NCI-H524 treated with DMSO at 0.1 percent for 48 hours (cell line): ENCODE measurements at regions not wholly inside any gene's neighbourhood (a gene's known extent, or its start where the extent isn't known, plus 50 kb on each side); places are given as distances from the start of the nearest gene placed in this dataset.

Source experiments
- DNase-seq: peaks from one replicate; lab custom pipeline; 2025; lab: John Stamatoyannopoulos, UW

DNA sequence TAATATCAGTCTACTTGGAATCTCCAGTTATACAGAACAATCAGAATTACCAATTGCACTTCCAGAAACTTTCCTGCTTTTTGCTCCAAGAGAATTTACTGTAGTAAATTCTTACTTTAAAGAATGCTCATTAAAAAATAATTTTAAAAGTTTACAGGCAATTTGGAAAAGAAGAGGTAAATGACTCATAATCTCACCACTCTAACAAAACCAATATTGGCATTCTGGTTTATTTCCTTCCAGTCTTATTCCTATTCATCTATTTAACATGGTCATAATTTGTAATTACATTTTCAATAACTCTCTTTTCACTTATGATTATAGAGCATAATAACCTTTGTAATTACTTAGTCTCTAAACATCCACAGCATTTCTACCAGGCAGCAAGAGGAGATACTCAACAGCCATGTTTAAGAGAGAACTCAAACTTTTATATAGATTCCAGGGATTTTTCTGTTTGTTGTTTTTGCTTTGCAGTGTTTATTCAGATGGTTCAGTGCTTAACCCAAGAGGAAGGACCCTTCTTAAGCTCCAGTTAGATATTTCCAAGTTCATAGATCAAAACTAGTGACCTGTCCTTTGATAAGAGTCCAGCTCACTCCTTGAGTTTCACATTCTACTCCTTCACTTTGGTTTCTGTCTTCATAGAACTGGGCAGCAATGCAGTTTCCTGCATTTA is 464.7 kb downstream of the TXNL1 start:
- no peak for DNase-seq

DNA sequence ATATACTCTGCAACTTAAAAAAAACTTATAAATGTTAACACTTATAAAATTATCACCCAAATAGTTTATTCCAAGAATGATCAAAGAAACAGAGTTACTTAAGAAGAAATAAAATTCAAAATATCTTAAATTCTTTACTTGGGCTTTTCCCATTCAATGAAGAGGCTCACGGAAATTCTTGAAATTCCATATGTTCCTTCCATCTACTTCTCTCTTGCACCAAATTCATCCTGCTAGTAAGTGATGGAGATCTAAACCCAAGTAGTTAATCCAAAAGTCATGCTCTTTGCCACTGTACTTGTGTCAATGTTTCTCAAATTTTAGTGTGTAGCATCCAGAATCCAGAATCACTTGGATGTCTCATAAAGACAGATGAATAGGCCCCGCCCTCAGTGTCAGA is 465.9 kb downstream of the TXNL1 start:
- DNase-seq, result no peak

DNA sequence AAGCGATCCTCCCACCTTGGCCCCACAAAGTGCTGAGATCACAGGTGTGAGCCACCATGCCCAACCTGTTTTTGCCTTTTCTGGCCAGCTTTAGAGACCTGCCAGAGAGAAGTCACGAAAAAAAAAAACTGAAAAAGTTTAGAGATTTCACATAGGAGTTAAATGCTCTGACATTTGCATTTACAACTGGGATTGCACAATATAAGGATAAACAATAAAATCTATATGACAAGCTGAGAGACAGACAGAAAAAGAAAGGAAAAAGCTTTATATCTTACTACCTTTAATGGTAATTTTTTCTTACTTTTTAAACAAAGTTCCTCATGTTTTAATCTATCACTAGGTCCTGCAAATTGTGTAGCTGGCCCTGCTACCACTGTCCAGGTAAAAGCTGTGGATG is 466.5 kb downstream of the TXNL1 start:
- no peak for DNase-seq

DNA sequence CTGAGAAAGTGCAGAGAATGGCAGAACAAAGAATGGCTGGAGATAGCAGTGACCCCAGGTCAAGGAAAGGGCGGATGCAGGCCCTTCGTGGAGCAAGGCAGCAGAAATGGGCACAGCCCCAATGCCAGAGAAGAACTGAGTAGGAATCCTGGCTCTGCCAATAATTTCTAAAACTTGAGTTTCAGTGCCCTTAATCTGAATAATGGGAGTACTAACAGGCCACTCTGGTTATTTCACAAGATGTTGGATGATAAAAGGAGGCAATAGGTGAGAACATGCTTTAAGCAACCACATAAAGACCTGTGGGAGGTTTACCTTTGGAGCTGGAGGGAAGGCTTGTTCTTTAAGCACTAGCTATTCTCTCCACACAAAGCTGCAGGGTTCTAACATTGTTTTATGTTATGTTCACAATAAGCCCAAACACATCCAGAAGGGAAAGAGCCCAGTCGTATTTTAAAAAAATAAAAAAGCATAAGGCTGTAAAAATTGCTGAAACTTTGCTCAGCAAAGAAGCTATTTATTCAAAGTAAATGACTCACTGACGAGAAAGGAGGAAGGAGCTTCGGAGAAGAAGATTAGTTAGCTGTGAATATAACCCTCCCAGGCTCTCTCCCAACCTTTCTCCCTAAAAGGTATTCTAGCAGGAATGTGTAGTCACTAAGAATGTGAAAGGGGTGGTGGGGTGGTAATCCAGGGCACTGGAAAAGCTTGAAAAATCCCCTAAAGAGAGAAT is 470.2 kb downstream of the TXNL1 start:
- no peak for DNase-seq

DNA sequence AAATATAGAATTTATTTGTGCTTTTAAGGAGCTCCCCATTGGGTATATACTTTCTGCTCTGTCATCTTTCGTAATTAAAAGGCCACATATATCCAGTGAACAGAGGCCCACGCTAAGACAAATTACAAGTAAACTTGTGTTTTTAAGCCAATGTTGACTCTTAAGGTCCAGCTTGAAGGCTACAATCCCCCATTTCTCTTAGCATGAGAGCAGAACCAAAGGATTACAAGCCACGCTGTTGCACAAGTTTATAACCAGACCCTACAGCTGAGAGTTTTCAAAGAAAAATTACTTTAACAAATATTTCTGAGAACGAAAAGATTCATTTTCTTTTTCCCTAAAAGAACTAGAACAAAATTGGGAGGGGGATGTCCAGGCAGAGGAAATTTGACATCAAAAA is 471.0 kb downstream of the TXNL1 start:
- DNase-seq, result no peak

DNA sequence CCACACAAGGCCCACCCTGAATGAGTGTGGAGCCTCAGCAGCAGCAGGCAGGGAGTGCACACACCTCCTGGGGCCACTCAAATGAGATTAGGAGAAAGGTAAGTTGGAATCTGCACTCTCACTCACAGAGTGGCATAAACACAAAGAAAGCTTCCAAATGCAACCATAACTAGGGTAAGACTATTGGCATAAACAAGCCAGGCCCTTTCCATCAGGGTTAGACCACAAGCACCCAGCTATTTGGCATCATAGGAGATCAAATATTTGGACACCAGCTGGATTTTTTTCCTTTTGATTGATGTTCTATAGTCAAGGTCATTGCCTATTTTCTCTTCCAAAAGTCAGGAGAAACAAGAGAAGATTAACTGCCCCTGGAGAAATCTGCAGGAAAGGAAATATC is 471.5 kb downstream of the TXNL1 start:
- no peak for DNase-seq

DNA sequence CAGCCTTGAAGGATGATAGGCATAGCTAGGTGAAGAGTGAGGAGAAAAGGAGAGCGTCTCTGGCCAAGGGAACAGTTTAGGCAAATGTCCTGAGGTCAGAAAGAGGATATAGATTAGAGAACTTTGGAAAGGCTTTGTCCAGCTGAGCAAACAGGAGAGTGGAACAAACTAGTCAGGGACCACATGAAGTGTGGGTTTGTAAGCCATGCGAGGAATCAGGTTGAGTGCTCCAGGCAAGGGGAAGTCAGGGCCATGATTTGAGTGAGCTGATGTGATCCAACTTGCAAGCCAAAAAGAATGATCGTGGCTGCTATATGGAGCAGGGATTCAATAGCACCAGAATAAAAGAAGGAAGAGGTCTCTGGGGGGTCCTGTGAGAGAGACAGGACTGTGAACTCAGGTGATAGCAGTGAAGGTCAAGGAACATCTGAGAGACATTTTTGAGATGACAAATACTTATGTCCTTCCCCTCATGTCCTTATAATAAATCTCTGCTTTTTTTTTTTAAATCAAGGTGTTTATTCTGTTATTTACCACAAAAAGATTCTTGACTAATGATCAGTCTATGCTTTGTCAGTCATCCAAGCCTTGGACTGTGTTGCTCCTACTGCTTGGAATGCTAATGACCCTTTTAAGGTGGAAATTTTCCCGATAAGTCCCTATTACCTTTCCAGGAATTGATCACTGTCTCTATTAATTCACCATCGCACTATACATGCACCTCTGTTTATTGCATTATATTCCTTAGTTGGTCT is 472.6 kb downstream of the TXNL1 start:
- DNase-seq, result no peak

DNA sequence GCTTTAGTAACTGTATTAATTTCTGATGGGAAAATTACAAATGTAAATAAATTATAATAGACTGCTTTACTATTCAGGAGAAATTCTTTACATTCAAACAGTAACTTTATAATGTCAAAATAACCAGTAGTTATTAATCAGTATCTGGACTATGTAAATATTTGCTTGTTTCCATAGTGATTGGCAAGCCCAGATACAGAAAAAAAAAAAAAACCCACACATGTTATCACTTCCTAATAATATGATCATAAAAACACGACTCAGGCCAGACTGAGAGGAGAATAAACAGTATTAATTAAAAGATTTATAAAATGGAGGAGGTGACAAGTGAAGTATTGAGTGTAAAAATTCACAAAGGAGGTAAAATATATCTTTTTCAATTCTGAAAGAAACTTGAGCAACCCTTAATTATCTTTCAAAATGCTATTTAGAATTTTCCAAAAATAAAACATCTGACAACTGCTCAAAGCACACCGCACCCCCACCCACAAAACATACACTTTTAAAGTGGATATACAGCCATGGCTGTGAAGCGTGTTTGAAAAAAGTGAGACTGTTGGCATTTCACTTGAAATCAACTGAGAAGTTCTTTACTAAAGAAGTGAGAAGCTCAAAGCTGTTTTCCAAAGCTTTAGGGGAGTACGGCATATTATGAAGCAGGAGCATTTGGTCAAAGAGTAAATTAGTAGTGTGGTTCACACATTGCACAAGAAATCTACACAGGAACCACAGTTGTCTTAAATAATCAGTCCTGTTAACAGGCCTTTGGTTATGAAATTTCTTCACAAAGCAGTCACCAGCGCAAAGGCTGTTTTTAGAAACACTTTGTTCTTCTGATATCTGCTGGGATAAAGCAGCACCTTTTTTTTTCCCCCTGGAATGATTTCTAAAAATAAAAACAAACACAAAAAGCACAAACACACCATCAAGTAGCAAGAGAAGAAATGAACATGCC is 475.8 kb downstream of the TXNL1 start:
- DNase-seq, result no peak

DNA sequence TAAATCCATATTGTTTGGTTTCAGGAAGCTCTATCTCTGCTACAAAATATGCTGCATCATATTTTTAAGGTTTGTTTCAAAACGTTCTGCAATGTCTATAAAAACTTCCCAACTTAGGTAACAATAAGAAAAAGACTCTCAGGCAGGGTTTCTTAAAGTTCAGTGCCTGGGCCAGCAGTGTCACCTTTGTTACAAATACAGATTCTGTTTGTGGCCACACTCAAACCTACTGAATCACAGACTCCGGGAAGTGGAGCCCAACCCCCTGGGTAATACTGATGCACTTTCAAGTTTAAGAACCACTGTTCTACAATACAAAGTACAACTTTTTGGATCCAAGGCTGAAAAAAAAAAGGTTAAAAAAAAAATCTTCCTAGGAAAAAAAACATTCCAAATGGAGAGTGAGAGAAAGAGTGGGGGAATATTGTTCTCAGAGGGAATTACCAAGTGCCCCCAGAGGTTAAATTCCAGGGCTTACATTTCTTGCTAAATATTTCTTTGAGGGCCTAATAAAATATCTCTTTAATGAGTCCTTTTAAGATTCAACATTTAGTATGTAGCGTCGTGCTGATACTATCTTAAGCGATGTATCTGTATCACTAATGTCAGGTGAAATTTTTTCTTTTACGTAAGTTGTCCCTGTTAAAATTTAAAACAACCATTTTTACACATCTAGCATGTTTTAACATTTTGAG is 476.7 kb downstream of the TXNL1 start:
- no peak for DNase-seq

DNA sequence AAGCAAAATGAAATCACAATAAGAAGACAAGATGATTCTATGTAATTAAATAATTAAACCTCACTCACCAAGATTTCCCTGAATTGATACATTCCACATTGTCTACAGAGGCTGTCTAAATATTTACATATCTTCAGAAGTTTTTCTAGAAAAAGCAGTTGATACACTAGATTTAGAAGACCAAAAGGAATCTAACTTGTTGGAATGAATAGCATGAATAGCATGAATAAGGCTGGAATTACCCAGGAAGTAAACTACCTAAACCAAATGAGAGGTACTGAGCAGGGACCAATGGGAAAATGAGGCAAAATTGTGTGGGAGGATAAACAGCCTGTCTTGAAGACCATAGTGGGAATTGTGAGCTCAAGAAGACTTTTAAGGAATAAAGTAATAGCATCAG is 479.7 kb downstream of the TXNL1 start:
- no peak for DNase-seq

DNA sequence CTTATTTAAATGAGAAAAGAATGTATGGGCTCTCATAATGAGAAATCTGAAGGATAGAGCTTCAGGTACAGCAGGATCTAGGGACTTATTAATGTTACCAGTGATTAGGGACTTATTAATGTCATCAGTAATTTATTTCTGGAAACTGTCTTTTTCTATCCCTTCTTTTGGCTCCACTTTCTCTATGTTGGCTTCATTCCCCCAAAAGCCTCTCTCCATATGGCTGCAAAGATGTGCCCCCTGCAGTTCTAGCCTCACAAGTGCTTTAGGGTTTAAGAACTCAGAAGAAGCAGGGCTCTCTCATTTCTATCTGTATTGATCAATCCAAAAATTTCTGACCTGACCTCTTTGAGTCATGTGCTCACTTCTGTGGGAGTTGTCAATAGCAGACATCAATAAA is 480.9 kb downstream of the TXNL1 start:
- DNase-seq, result no peak

DNA sequence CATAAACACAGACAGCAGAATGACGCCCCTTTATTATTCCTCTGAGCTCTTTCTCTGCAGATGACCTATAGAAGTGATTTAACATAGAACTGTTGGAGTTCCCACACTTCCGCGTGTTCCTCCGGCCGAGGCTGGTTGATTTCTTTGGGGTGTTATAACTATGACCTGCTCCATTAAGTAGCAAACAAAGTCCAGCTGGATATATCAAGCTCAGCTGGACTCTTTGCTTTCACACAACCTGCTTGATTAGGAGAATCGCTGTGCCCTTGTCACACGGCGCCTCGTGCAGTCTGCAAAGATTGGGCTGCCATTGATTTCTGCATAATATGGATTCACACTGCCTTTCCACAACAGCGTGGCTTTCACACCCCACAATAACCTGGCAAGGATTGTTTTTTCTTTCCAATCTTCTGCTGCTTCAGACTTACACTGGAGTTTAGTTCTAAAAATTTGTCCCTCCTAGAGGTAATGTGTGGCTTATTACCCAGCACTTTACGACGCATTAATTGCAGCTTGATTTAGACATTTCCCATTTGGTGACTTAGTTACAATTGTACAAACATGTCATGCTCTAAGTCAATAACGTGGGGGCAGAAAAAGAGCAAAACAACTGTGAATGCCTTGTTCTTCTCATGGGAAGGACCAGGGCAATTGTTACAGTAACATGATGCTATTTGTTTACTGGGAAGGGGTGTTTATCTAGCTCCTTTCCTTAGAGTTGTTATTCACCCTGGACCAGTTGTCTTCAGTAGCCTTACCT is 485.7 kb downstream of the TXNL1 start:
- no peak for DNase-seq

DNA sequence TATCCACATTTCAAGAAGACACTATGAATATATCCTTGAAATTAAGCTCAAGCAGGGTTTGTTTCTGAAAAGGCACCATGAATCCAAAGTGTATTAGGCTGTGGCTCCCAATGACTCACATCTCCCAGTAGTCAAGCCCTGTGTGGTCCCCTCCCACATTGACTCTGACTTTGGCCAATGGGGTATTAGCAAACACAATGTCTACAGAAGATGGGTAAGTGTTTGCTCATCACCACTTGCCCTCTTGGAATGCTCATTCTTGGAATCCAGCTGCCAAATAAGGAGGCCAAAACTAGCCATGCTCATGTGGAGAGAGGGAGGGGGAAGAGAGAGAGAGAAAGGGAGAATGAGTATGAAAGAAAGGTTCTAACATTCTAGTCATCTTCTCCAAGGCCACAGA is 490.0 kb downstream of the TXNL1 start:
- no peak for DNase-seq

DNA sequence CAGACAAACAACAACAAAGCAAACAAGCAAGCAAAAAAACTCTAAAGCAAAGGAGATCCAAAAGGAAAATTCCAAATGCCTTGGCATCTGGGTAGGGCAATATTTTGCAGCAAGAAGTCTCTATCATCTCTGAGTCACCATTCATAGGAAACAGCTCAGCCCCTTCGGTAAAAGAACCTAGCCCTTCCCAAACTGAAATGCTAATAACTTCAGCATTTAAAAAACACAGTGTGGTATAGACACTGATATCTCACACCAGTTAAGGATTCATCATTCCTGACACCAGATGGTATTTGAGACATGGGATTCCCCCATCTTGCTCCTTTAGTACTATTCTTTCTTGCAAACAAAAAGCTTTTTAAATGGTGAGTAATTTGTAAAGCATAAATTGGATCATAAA is 491.8 kb downstream of the TXNL1 start:
- no peak for DNase-seq

DNA sequence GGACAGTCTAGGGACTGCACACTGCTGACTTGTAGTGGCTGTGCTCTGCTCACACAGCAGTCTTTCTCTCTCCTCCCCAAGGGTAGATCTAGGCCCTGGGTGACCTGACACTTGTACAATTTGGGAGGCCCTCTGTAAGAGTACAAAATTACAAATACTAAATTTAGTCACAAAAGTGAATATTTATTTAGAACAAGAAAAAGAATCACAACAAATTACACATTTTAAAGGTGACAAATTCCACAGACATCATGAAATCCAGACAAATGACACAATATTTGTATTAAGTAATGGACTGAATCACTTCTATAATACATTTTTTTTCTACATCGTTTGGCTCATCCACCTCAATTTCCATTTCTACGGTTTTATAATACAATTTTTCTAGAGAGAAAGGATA is 496.4 kb downstream of the TXNL1 start:
- DNase-seq, result no peak

DNA sequence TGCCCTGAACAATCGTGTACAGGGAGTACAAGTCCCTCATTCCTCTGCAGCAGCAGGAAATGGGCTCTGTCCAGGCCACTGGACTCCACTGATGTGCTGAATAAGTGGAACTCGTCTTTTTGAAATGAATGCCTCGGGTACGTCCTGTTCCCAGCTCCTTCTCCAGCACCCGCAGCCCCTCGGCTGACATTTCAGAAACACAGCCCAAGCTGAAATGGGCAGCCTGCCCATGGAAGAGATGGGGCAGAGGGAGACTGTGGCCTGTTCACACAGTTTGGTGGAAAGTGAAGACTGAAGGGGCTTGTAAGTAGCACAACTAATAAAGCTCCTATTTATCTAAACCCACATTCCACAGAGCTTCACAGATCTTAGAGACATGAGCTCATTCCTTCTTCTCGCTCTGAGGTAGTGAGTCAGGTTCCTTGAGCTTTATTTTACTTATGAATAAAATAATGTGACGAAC is 498.6 kb downstream of the TXNL1 start:
- DNase-seq, result no peak

DNA sequence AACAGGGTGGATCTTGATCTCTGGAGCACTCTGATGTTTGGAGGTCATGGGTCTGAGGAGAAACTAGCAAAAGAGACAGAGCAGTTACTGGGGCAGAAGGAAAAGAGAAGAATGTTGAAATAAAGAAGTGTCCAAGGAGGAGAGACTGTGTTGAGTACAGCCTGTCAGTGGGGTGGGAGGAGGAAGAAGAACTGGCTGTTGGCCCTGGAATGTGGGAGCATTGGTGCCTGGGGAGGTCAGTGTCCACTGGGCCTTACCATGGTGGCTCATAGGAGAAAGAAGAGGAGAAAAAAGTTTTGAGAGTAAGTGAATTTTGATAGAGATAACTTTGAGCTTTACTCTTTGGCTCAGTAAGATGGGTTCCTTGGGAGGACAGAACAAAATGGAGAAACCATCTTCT is 499.0 kb downstream of the TXNL1 start:
- no peak for DNase-seq

DNA sequence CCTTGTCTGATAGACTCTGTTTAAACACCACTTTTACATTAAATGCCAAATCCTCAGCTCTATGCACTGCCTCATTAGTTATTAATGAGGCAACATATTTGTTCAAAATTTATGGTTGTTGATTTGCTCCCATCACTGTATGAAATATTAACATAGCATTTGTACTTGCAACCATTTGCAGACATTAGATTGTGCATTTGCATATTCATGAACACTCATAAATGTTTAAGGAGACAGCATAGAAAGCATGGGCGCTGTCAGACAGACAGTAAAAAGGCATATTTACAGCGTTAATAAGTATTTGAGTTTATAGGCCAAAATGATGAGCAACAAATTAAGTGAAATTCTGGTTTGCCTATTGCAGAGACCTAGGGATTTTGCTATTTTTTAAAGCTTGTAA is 502.3 kb downstream of the TXNL1 start:
- DNase-seq, result no peak

DNA sequence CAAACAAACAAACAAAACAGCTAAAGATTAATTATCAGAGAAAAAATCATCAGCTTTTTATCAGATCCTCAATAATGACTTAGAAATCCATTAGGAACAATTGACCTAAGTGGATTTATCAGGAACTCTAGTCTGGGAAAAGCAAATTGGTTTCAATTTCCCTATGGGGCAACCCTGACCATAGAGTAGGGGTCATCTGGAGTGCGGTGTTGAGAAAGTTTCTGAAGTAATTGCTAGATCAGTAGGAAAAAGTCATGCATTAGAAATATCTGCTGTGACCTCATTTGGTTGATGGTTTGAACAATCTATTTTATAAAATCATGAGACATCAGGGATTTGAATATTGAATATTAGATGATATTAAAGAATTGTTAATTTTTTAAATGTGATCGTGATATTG is 507.9 kb downstream of the TXNL1 start:
- DNase-seq, result no peak

DNA sequence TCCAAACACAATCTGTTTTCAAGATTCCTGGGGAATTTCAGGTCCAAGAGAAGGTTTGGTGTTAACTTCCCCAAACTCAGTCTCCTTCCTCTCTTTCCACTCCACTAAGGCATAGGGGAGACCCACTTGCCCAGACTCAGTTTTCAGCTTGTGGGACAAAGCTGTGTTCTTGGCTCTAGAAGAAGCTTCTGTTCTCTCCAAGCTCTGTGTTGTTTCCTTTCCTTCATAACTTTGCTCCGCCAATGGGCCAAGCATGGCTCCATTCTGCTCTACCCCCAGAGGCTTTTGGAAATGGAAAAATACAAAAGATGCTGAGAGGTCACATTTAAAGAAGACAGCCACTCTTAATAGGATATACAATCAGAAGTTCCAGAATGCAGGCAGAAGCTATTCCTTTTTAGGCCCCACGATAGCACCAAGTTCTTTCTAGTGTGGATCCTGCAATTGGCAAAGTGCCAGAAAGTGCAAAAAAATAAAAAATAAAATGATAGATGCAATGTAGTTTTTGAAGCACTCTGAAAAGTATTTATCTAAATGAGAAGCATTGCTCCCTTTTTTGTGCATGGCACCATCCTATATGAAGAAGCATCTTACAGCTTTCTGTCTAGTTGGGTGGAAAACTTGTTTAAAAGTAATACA is 510.1 kb downstream of the TXNL1 start:
- DNase-seq, result no peak
